WTC11 (cell line): ENCODE measurements at regions not wholly inside any gene's neighbourhood (a gene's known extent, or its start where the extent isn't known, plus 50 kb on each side); places are given as distances from the start of the nearest gene placed in this dataset.

ENCODE experiments used
- ATF6 ChIP-seq: sonication (generic); formaldehyde crosslinking; IDR thresholded peaks from 2 replicates; pipeline ENCODE4 v1.8.1; 2023; ENCODE audit warnings: mild to moderate bottlenecking, missing genetic modification reagents
- CTCF ChIP-seq: fragments of 200-600 bp; IDR thresholded peaks from 2 replicates; pipeline ENCODE4 v1.8.0; 2022; ENCODE audit warnings: antibody characterized with exemption
- E2F5 ChIP-seq: sonication (generic); formaldehyde crosslinking; IDR thresholded peaks from 2 replicates; pipeline ENCODE4 v1.8.1; 2022; ENCODE audit warnings: mild to moderate bottlenecking, moderate library complexity, missing genetic modification reagents
- NR2C2 ChIP-seq: sonication (generic); formaldehyde crosslinking; IDR thresholded peaks from 2 replicates; pipeline ENCODE4 v1.8.0; 2022; ENCODE audit warnings: mild to moderate bottlenecking, missing genetic modification reagents
- ZNF232 ChIP-seq: sonication (generic); formaldehyde crosslinking; IDR thresholded peaks from 2 replicates; pipeline ENCODE4 v1.8.0; 2022; ENCODE audit warnings: mild to moderate bottlenecking, missing genetic modification reagents

- no peak for TF ChIP-seq CTCF
- TF ChIP-seq ATF6 (CRISPR knock-in tag) = no peak
- TF ChIP-seq NR2C2 (CRISPR knock-in tag) = no peak
- no peak for TF ChIP-seq E2F5 (CRISPR knock-in tag)
- TF ChIP-seq ZNF232 (CRISPR knock-in tag) = no peak
Observed at GRCh38 chr22:42194104-42194851, 63.7 kb upstream of the CYP2D6 start.
